ENCODE measurements at regions not wholly inside any gene's neighbourhood (a gene's known extent, or its start where the extent isn't known, plus 50 kb on each side); places are given as distances from the start of the nearest gene placed in this dataset.

GRCh38 chr13:80939581-80939980, 598.7 kb upstream of the SPRY2 start:
- no peak for TF ChIP-seq CTCF (IDR thresholded peaks at IDR 0.05)
- TF ChIP-seq POLR2A (IDR thresholded peaks at IDR 0.05): no peak
